ENCODE measurements at regions not wholly inside any gene's neighbourhood (a gene's known extent, or its start where the extent isn't known, plus 50 kb on each side); places are given as distances from the start of the nearest gene placed in this dataset.

DNA sequence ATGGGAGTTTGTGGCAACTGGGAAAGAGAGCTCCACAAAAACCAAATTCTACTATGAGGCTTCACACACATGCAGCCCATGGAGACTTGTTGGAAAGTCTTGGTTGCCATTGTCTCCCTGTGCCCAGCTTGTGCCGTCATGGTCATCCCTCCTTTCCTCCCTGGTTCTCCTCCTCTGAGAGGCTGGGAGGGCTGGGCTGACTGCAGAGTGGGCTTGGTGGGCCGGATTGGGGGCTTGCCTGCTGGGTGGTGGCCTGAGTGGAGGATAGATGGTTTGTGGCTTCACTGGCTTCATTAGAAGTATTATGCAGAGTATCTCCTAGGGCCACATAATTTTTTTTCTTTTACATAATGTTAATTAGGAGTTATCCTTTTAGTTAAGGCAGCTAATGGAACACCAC is 52.3 kb upstream of the IRX2 start:
- TF ChIP-seq EP300 (IDR thresholded peaks at IDR 0.05; ENCODE audit: borderline replicate concordance in 1 of 2, control insufficient read depth in 1 of 2, low read depth in 2 of 2, low read length in 2 of 2) = no peak
- no peak for TF ChIP-seq TCF12 (IDR thresholded peaks at IDR 0.05; ENCODE audit: low read depth, low read length)
- TF ChIP-seq, protein P1, sequence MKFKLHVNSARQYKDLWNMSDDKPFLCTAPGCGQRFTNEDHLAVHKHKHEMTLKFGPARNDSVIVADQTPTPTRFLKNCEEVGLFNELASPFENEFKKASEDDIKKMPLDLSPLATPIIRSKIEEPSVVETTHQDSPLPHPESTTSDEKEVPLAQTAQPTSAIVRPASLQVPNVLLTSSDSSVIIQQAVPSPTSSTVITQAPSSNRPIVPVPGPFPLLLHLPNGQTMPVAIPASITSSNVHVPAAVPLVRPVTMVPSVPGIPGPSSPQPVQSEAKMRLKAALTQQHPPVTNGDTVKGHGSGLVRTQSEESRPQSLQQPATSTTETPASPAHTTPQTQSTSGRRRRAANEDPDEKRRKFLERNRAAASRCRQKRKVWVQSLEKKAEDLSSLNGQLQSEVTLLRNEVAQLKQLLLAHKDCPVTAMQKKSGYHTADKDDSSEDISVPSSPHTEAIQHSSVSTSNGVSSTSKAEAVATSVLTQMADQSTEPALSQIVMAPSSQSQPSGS (IDR thresholded peaks at IDR 0.05; ENCODE audit: low read length) = no peak
- TF ChIP-seq NRF1 (conservative IDR thresholded peaks at IDR 0.05; ENCODE audit: low read depth, low read length) = no peak
- TF ChIP-seq DPF2 (IDR thresholded peaks at IDR 0.05) = no peak
- TF ChIP-seq, protein P2, sequence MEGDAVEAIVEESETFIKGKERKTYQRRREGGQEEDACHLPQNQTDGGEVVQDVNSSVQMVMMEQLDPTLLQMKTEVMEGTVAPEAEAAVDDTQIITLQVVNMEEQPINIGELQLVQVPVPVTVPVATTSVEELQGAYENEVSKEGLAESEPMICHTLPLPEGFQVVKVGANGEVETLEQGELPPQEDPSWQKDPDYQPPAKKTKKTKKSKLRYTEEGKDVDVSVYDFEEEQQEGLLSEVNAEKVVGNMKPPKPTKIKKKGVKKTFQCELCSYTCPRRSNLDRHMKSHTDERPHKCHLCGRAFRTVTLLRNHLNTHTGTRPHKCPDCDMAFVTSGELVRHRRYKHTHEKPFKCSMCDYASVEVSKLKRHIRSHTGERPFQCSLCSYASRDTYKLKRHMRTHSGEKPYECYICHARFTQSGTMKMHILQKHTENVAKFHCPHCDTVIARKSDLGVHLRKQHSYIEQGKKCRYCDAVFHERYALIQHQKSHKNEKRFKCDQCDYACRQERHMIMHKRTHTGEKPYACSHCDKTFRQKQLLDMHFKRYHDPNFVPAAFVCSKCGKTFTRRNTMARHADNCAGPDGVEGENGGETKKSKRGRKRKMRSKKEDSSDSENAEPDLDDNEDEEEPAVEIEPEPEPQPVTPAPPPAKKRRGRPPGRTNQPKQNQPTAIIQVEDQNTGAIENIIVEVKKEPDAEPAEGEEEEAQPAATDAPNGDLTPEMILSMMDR (IDR thresholded peaks at IDR 0.05 in 2 of 3, conservative IDR thresholded peaks at IDR 0.05 in 1 of 3; ENCODE audit: control insufficient read depth in 2 of 3, extremely low read depth in 1 of 3, insufficient read depth in 1 of 3, low read depth in 3 of 3, low read length in 3 of 3) = no peak
- no peak for TF ChIP-seq ZNF622 (IDR thresholded peaks at IDR 0.05)
- no peak for TF ChIP-seq SMC3 (IDR thresholded peaks at IDR 0.05; ENCODE audit: borderline replicate concordance, low read length)
- no peak for TF ChIP-seq CREM (IDR thresholded peaks at IDR 0.05; ENCODE audit: low read depth)
- TF ChIP-seq TAF1 (IDR thresholded peaks at IDR 0.05; ENCODE audit: borderline replicate concordance, low read depth, low read length) = no peak
- no peak for TF ChIP-seq ZNF384 (IDR thresholded peaks at IDR 0.05; ENCODE audit: borderline replicate concordance, low read depth, low read length)
- TF ChIP-seq, protein P3, sequence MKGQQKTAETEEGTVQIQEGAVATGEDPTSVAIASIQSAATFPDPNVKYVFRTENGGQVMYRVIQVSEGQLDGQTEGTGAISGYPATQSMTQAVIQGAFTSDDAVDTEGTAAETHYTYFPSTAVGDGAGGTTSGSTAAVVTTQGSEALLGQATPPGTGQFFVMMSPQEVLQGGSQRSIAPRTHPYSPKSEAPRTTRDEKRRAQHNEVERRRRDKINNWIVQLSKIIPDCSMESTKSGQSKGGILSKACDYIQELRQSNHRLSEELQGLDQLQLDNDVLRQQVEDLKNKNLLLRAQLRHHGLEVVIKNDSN (IDR thresholded peaks at IDR 0.05; ENCODE audit: borderline replicate concordance, extremely low read length, insufficient read depth, low read depth, low read length) = no peak
